ENCODE measurements at regions not wholly inside any gene's neighbourhood (a gene's known extent, or its start where the extent isn't known, plus 50 kb on each side); places are given as distances from the start of the nearest gene placed in this dataset.

- Histone ChIP-seq H4K20me1 (ENCODE audit: insufficient read depth, low read length) (no peaks in the 10 kb centered on the region), H3K4me3 (replicated peaks in 1 of 3; ENCODE audit: low read depth in 2 of 3, low read length in 3 of 3) (no peak overlapping the region), H3K9me3 (replicated peaks in 1 of 2; ENCODE audit: control insufficient read depth in 1 of 2, insufficient read depth in 1 of 2, low read length in 2 of 2) (no peaks in the 10 kb centered on the region), H3K9ac (ENCODE audit: insufficient read depth, low read length, poor library complexity, severe bottlenecking) (no peak overlapping the region), H3K27ac (ENCODE audit: low read depth in 1 of 2, low read length in 2 of 2) (no peak overlapping the region), H3K4me1 (ENCODE audit: control insufficient read depth in 1 of 2, insufficient read depth in 2 of 2, low read length in 2 of 2) (no peaks in the 10 kb centered on the region), H2AFZ (ENCODE audit: insufficient read depth, low read depth, low read length, poor library complexity, severe bottlenecking) (no peak overlapping the region), H3K4me2 (replicated peaks; ENCODE audit: extremely low read depth, low read length, poor library complexity, severe bottlenecking) (no peak overlapping the region), H3K27me3 (ENCODE audit: control insufficient read depth in 2 of 2, insufficient read depth in 2 of 2, low read length in 2 of 2) (no peaks in the 10 kb centered on the region), H3K79me2 (ENCODE audit: insufficient read depth, low read length) (no peaks in the 10 kb centered on the region), H3K36me3 (replicated peaks in 1 of 2; ENCODE audit: control insufficient read depth in 1 of 2, insufficient read depth in 2 of 2, low read length in 2 of 2) (no peaks in the 10 kb centered on the region)
- no peak for DNase-seq
- TF ChIP-seq CTCF (IDR thresholded peaks at IDR 0.05), result no peak
- no peaks in the 10 kb centered on the region for H3K4me1 Mint-ChIP-seq
- no peak overlapping the region for H3K27ac Mint-ChIP-seq
- WGBS (ENCODE audit: insufficient coverage), result 100% methylated on average over 2 of the region's 6 CpGs
- intact Hi-C loops (cut with micrococcal nuclease), result no loop called here
- H3K4me3 Mint-ChIP-seq, result no peak overlapping the region
- H3K9me3 Mint-ChIP-seq, result peaks cover 0 to 2% (median 0%) of the 10 kb centered on the region in 7 donors
- H3K36me3 Mint-ChIP-seq, result no peaks in the 10 kb centered on the region
- H3K27me3 Mint-ChIP-seq (ENCODE audit: low read depth in 3 of 3), result peaks cover 0 to 4% (median 0%) of the 10 kb centered on the region in 3 donors
Observed at GRCh38 chr3:64392001-64392400, 166.7 kb upstream of the PRICKLE2 start.

DNA sequence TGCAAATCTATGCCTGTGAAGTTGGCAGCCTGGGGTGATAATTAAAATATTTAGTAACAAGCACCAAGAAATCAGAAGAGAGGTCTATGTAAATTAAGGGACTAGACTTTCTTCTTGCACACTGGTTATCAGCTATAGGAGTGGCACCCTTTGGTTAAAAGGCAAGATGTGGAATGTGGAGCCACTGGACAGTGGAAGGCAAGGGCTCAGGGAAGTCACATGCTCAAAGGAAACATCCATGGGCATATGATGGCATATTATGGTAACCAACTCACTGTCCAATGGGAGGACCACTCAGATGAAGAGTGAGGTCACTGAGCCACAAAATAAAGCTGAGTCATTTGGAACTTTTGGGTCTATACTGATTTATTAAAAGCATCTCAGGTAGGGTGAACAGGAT is 165.6 kb upstream of the PRICKLE2 start:
- no peak for DNase-seq
- H3K27me3 ChIP-seq (ENCODE audit: control insufficient read depth in 2 of 2, insufficient read depth in 2 of 2, low read length in 2 of 2), result no peaks in the 10 kb centered on the region
- no peak overlapping the region for H3K9ac ChIP-seq (ENCODE audit: insufficient read depth, low read length, poor library complexity, severe bottlenecking)
- Mint-ChIP-seq H3K36me3 (no peaks in the 10 kb centered on the region), H3K9me3 (peaks cover 0 to 2% (median 0%) of the 10 kb centered on the region in 7 donors), H3K4me1 (no peaks in the 10 kb centered on the region), H3K27ac (no peak overlapping the region), H3K27me3 (ENCODE audit: low read depth in 3 of 3) (peaks cover 0 to 4% (median 0%) of the 10 kb centered on the region in 3 donors), H3K4me3 (no peak overlapping the region)
- no peak overlapping the region for H2AFZ ChIP-seq (ENCODE audit: insufficient read depth, low read depth, low read length, poor library complexity, severe bottlenecking)
- H3K4me3 ChIP-seq (replicated peaks in 1 of 3; ENCODE audit: low read depth in 2 of 3, low read length in 3 of 3), result no peak overlapping the region
- no peaks in the 10 kb centered on the region for H3K36me3 ChIP-seq (replicated peaks in 1 of 2; ENCODE audit: control insufficient read depth in 1 of 2, insufficient read depth in 2 of 2, low read length in 2 of 2)
- H4K20me1 ChIP-seq (ENCODE audit: insufficient read depth, low read length), result no peaks in the 10 kb centered on the region
- no peak overlapping the region for H3K4me2 ChIP-seq (replicated peaks; ENCODE audit: extremely low read depth, low read length, poor library complexity, severe bottlenecking)
- H3K4me1 ChIP-seq (ENCODE audit: control insufficient read depth in 1 of 2, insufficient read depth in 2 of 2, low read length in 2 of 2), result no peaks in the 10 kb centered on the region
- TF ChIP-seq CTCF (IDR thresholded peaks at IDR 0.05), result no peak
- H3K27ac ChIP-seq (ENCODE audit: low read depth in 1 of 2, low read length in 2 of 2), result no peak overlapping the region
- no peaks in the 10 kb centered on the region for H3K9me3 ChIP-seq (replicated peaks in 1 of 2; ENCODE audit: control insufficient read depth in 1 of 2, insufficient read depth in 1 of 2, low read length in 2 of 2)
- H3K79me2 ChIP-seq (ENCODE audit: insufficient read depth, low read length), result no peaks in the 10 kb centered on the region
- intact Hi-C loops (cut with micrococcal nuclease), result no loop called here

All from CD14-positive monocyte (primary cell).